ENCODE measurements at regions not wholly inside any gene's neighbourhood (a gene's known extent, or its start where the extent isn't known, plus 50 kb on each side); places are given as distances from the start of the nearest gene placed in this dataset.

DNA sequence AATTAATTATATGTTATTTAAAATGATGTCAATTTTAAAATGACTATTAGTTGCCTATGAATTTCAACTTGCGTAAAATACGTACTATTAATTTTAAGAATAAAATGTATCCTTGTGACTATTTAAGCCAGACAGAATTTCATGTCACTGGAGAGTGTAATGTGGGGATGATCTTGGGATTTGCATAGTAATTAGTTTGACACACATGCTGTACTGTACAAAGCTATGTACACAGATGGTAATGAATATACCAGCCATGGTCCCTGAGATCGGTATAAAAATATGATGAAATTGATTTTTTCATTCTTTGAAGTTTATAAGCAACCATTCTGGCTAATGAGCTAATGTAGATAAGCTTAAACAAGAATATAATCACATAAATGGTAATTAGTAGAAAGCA lies 134.4 kb upstream of the ROBO1 start:
- H3K4me1 ChIP-seq = no peaks in the 10 kb centered on the region
- H3K36me3 ChIP-seq = no peaks in the 10 kb centered on the region
- WGBS, 2 donors = 88 to 92% methylated on average over 3 of the region's 3 CpGs
- no peaks in the 10 kb centered on the region for H3K27me3 ChIP-seq
- no peak for DNase-seq
- H3K4me3 ChIP-seq = no peak overlapping the region
- no peaks in the 10 kb centered on the region for H3K9me3 ChIP-seq
- no peak for TF ChIP-seq POLR2A (IDR thresholded peaks at IDR 0.05)
- TF ChIP-seq, protein P1, sequence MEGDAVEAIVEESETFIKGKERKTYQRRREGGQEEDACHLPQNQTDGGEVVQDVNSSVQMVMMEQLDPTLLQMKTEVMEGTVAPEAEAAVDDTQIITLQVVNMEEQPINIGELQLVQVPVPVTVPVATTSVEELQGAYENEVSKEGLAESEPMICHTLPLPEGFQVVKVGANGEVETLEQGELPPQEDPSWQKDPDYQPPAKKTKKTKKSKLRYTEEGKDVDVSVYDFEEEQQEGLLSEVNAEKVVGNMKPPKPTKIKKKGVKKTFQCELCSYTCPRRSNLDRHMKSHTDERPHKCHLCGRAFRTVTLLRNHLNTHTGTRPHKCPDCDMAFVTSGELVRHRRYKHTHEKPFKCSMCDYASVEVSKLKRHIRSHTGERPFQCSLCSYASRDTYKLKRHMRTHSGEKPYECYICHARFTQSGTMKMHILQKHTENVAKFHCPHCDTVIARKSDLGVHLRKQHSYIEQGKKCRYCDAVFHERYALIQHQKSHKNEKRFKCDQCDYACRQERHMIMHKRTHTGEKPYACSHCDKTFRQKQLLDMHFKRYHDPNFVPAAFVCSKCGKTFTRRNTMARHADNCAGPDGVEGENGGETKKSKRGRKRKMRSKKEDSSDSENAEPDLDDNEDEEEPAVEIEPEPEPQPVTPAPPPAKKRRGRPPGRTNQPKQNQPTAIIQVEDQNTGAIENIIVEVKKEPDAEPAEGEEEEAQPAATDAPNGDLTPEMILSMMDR (IDR thresholded peaks at IDR 0.05) = no peak
- intact Hi-C loops (cut with DNase I) = no loop called here
- H3K27ac ChIP-seq = no peak overlapping the region

DNA sequence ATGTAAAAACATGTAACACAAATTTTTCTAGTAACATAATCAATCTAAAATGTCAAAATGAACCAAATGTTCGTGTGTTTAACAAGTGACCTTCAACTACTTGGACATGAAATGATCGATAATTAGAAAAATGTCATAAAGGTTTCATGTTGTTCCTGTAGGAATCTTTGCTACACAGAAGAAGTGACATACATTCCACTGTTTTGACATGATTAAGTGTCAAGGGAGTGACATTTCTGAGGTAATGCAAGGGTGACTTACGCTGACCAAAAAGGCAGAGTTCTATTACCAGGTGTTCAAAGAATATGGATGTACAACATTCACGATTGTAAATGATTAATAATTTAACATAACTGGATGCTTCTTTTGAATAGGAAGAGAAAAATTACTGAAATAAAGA lies 131.1 kb upstream of the ROBO1 start:
- Histone ChIP-seq H3K27ac (no peak overlapping the region), H3K27me3 (no peaks in the 10 kb centered on the region), H3K4me1 (no peaks in the 10 kb centered on the region), H3K36me3 (no peaks in the 10 kb centered on the region), H3K4me3 (no peak overlapping the region), H3K9me3 (no peaks in the 10 kb centered on the region)
- no peak for TF ChIP-seq POLR2A (IDR thresholded peaks at IDR 0.05)
- TF ChIP-seq, protein P1 (IDR thresholded peaks at IDR 0.05) = no peak
- 50 to 51% methylated on average over 4 of the region's 4 CpGs for WGBS, 2 donors
- DNase-seq = no peak
- intact Hi-C loops (cut with DNase I) = no loop called here

DNA sequence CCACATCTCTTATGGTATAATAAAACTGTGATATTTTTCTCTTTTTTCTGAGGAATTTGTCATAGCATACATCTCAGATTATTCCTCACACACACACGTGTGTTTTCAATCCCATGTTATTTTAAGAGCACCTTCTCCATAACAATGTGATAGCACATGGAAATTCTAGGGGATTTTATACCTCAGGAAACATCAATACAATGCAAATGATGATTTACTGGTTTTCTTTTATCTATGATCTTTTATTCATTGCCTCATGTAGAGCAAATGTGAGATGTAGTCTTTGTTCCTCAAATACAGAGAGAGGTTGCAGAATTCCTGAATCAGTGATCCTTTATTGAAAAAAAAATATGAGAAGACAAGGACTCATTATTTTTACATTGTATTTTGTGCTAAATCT lies 128.3 kb upstream of the ROBO1 start:
- Histone ChIP-seq H3K27me3 (no peaks in the 10 kb centered on the region), H3K4me3 (no peak overlapping the region), H3K27ac (no peak overlapping the region), H3K9me3 (no peaks in the 10 kb centered on the region), H3K4me1 (no peaks in the 10 kb centered on the region), H3K36me3 (no peaks in the 10 kb centered on the region)
- WGBS, 2 donors = 35 to 40% methylated on average over 1 of the region's 1 CpG
- intact Hi-C loops (cut with DNase I) = no loop called here
- TF ChIP-seq, protein P1 (IDR thresholded peaks at IDR 0.05) = no peak
- no peak for TF ChIP-seq POLR2A (IDR thresholded peaks at IDR 0.05)
- no peak for DNase-seq

DNA sequence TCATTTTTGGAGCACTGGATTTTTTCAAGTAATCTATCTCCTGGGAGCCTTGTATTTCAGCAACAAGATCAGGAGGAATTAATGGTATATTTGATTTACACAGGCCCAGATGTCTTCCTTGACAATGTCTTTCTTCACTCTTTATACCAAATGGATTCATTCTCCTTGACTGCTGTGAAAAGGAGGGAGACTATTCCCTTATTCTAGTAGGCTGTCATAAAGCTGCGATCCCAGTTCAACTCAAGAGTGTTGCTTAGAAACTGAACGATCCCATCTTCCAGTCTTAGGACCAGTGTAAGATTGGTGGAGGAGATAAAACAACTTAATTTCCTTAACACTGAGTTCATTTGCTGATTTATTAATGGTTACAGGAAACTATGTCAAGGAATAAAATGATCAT lies 119.4 kb upstream of the ROBO1 start:
- H3K4me1 ChIP-seq = no peaks in the 10 kb centered on the region
- no peak overlapping the region for H3K27ac ChIP-seq
- H3K36me3 ChIP-seq = no peaks in the 10 kb centered on the region
- TF ChIP-seq POLR2A (IDR thresholded peaks at IDR 0.05) = no peak
- TF ChIP-seq, protein P1 (IDR thresholded peaks at IDR 0.05) = no peak
- H3K4me3 ChIP-seq = no peak overlapping the region
- H3K9me3 ChIP-seq = no peaks in the 10 kb centered on the region
- DNase-seq = no peak
- intact Hi-C loops (cut with DNase I) = no loop called here
- WGBS, 2 donors = 66 to 73% methylated on average over 2 of the region's 2 CpGs
- H3K27me3 ChIP-seq = no peaks in the 10 kb centered on the region

DNA sequence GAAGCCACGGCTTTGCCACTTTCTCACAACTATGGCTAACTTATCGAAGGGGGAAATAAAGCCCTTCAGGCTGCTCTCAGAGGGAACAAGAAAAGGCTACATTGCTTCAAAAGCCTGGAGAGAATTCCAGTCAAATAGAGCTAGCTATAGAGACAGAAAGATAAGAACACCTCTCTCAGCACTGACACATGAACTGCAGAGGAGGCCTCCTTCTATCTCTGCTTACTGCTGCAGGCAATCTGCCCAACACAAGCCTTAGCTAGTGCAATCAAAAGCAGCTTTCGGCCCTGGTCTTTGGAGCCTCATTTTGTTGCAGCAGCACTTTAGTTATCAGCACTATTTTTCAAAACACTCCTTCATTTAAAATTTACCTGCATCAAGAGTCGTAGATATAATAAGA lies 118.4 kb upstream of the ROBO1 start:
- WGBS, 2 donors = 54 to 68% methylated on average over 4 of the region's 4 CpGs
- Histone ChIP-seq H3K27me3 (no peaks in the 10 kb centered on the region), H3K4me1 (no peaks in the 10 kb centered on the region), H3K27ac (no peak overlapping the region), H3K36me3 (no peaks in the 10 kb centered on the region), H3K4me3 (no peak overlapping the region), H3K9me3 (no peaks in the 10 kb centered on the region)
- TF ChIP-seq, protein P1 (IDR thresholded peaks at IDR 0.05) = no peak
- no peak for TF ChIP-seq POLR2A (IDR thresholded peaks at IDR 0.05)
- intact Hi-C loops (cut with DNase I) = no loop called here
- no peak for DNase-seq

All from esophagus squamous epithelium (tissue), 5 donors.